GM12878 (cell line): ENCODE measurements at regions not wholly inside any gene's neighbourhood (a gene's known extent, or its start where the extent isn't known, plus 50 kb on each side); places are given as distances from the start of the nearest gene placed in this dataset.

Experiments used
- ATAC-seq: fragments of 200-7000 bp; cut with Tn5 transposase; 3 replicates; pipeline ENCODE4 v1.9.1; 2020; ENCODE audit warnings: mild to moderate bottlenecking, moderate library complexity
- BruUV-seq: library from RNA; stranded (reverse); fragments of 400-500 nt; replicated peaks from 2 replicates; lab custom pipeline; 2021; lab: Mats Ljungman, UMichigan
- CTCF ChIA-PET: fragments of 300-600 bp; sonication (Branson Sonifier 250); formaldehyde crosslinking; extraction: SDS; loops from one replicate; lab custom pipeline; 2021; ENCODE audit warnings: inconsistent platforms; lab: Yijun Ruan, JAX
- POLR2A ChIA-PET: fragments of 350-600 bp; formaldehyde crosslinking; extraction: SDS; loops from one replicate; lab custom pipeline; 2021; ENCODE audit warnings: inconsistent platforms; lab: Charles Lee
- RAD21 ChIA-PET: fragments of 300-600 bp; sonication (Branson Sonifier 250); formaldehyde crosslinking; loops from one replicate; lab custom pipeline; 2023; ENCODE audit warnings: antibody characterized with exemption; ENCODE audit not compliant: unreplicated experiment; lab: Charles Lee
- SMC1A ChIA-PET: fragments of 300-600 bp; sonication (Branson Sonifier 250); formaldehyde crosslinking; loops from one replicate; lab custom pipeline; 2023; ENCODE audit not compliant: unreplicated experiment, uncharacterized antibody; lab: Charles Lee
- DNase-seq: peaks from one replicate; pipeline ENCODE4 v3.0.0-alpha.2; 2011; ENCODE audit warnings: low read depth, low spot score
- FAIRE-seq: peaks from 3 replicates; lab custom pipeline; 2011; peaks lifted over from hg19 to GRCh38; lab: Jason Lieb, UNC
- H2AFZ ChIP-seq: 2 replicates; pipeline ENCODE4 v1.6.0; 2011; ENCODE audit warnings: low read depth, low read length, control low read depth; ENCODE audit not compliant: control insufficient read depth
- H3K27ac ChIP-seq: 2 replicates; pipeline ENCODE4 v1.5.1; 2011; ENCODE audit warnings: control low read depth; ENCODE audit not compliant: control insufficient read depth, insufficient read depth
- H3K27me3 ChIP-seq, 2 experiments: replicated peaks in 1 of 2; 2 replicates each; pipeline versions ENCODE4 v1.6.0 to v1.6.1; 2011; ENCODE audit warnings: low read length in 1 of 2; ENCODE audit not compliant: control insufficient read depth in 2 of 2, insufficient read depth in 2 of 2
- H3K36me3 ChIP-seq, 2 experiments: 2 replicates each; pipeline ENCODE4 v1.5.1; 2011; ENCODE audit warnings: low read length in 1 of 2; ENCODE audit not compliant: control insufficient read depth in 2 of 2, insufficient read depth in 2 of 2
- H3K4me1 ChIP-seq: 2 replicates; pipeline ENCODE4 v1.6.1; 2011; ENCODE audit warnings: mild to moderate bottlenecking, low read length, moderate library complexity, mixed read lengths; ENCODE audit not compliant: control insufficient read depth, insufficient read depth
- H3K4me2 ChIP-seq: 2 replicates; pipeline ENCODE4 v1.6.0; 2011; ENCODE audit warnings: control low read depth; ENCODE audit not compliant: control insufficient read depth, insufficient read depth
- H3K4me3 ChIP-seq: fragments of 200-600 bp; sonication (generic); 2 replicates; pipeline ENCODE4 v1.5.1; 2016
- H3K79me2 ChIP-seq: 2 replicates; pipeline ENCODE4 v1.6.0; 2011; ENCODE audit warnings: low read length; ENCODE audit not compliant: control insufficient read depth, insufficient read depth
- H3K9ac ChIP-seq: 2 replicates; pipeline ENCODE4 v1.8.0; 2011; ENCODE audit warnings: low read length, control low read depth, mixed read lengths; ENCODE audit not compliant: control insufficient read depth, insufficient read depth
- H3K9me3 ChIP-seq: replicated peaks from 3 replicates; pipeline ENCODE4 v1.5.1; 2011; ENCODE audit warnings: mild to moderate bottlenecking, low read length; ENCODE audit not compliant: control insufficient read depth, insufficient read depth
- H4K20me1 ChIP-seq: 2 replicates; pipeline ENCODE4 v1.6.0; 2011; ENCODE audit not compliant: control insufficient read depth, insufficient read depth
- IRF4 ChIP-seq: IDR thresholded peaks from 2 replicates; pipeline ENCODE4 v1.6.1; 2011; ENCODE audit warnings: low read depth, low read length
- IRF5 ChIP-seq: fragments of 450-650 bp; IDR thresholded peaks from 2 replicates; pipeline ENCODE4 v1.6.1; 2017; ENCODE audit warnings: borderline replicate concordance
- KAT2A ChIP-seq: conservative IDR thresholded peaks from 2 replicates; pipeline ENCODE4 v1.6.1; 2011; ENCODE audit warnings: low read depth, low read length; ENCODE audit not compliant: control insufficient read depth
- MTA2 ChIP-seq: fragments of 450-650 bp; IDR thresholded peaks from 2 replicates; pipeline ENCODE4 v1.6.1; 2016; ENCODE audit warnings: low read depth, mild to moderate bottlenecking, moderate library complexity
- MYB ChIP-seq: fragments of 150-350 bp; IDR thresholded peaks from 2 replicates; pipeline ENCODE4 v1.6.1; 2014; ENCODE audit warnings: mild to moderate bottlenecking, low read depth, low read length, borderline replicate concordance
- NR2F1 ChIP-seq: fragments of 450-650 bp; conservative IDR thresholded peaks from 2 replicates; pipeline ENCODE4 v1.6.1; 2017; ENCODE audit warnings: mild to moderate bottlenecking
- POLR2AphosphoS5 ChIP-seq: IDR thresholded peaks from 2 replicates; pipeline ENCODE4 v1.6.1; 2011; ENCODE audit warnings: mild to moderate bottlenecking, low read length, inconsistent platforms
- RAD21 ChIP-seq: IDR thresholded peaks from 2 replicates; pipeline ENCODE4 v1.6.1; 2011; ENCODE audit warnings: mild to moderate bottlenecking, low read depth, low read length, moderate library complexity; ENCODE audit not compliant: insufficient read depth
- ZBED1 ChIP-seq: IDR thresholded peaks from 2 replicates; pipeline ENCODE4 v1.6.1; 2016; ENCODE audit warnings: borderline replicate concordance
- ZSCAN29 ChIP-seq: fragments of 450-650 bp; IDR thresholded peaks from 2 replicates; pipeline ENCODE4 v1.6.1; 2017; ENCODE audit warnings: mild to moderate bottlenecking, moderate library complexity
- WGBS: methylation state at CpG from one replicate; pipeline ENCODE4 v1.1.6; 2016; ENCODE audit warnings: low lambda C conversion rate; ENCODE audit not compliant: insufficient replicate concordance, insufficient coverage; ENCODE audit errors: missing lambda C conversion rate; 5-methylcytosine and 5-hydroxymethylcytosine counted together
- in situ Hi-C: fragments of 300-500 bp; cut with MboI; formaldehyde crosslinking; loops from 9 replicates; pipeline ENCODE4 v1.14.3; 2018; ENCODE audit warnings: mixed read lengths
- intact Hi-C: fragments of 100-400 bp; cut with micrococcal nuclease; formaldehyde crosslinking; loops from one replicate; pipeline ENCODE4 v1.14.2; 2022; ENCODE audit not compliant: unreplicated experiment
- TF ChIP-seq, protein P1 (sequence below): IDR thresholded peaks from 2 replicates; pipeline ENCODE4 v1.6.1; 2011; ENCODE audit warnings: mild to moderate bottlenecking, low read depth, low read length, moderate library complexity; ENCODE audit not compliant: insufficient replicate concordance

DNA sequence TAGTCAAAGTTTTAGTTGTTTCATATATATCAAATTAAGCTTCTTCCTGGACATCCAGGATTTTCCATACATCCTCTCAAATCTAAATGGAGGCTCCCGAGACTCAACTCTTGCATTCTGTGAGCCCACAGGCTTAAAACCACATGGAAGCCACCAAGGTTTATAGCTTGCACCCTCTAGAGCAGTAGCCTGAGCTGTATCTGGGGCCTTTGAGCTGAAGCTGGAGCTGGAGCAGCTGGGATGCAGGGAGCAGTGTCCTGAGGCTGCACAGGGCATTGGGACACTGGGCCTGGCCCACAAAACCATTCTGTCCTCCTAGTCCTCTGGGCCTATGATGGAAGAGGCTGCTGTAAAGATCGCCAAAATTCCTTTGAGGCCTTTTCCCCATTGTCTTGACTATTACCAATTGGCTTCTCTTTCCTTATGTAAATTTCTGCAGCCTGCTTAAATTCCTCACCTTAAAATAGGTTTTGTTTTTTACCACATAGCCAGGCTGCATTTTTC is 151.0 kb downstream of the COX7C start:
- in situ Hi-C loops = no loop called here
- no peak for DNase-seq
- no peaks in the 10 kb centered on the region; the same call in 2 of the 3 replicates for H3K9me3 ChIP-seq
- H3K4me3 ChIP-seq = no peak overlapping the region
- no peaks in the 10 kb centered on the region for H3K79me2 ChIP-seq
- intact Hi-C loops = no loop called here
- 54% methylated on average over 2 of the region's 2 CpGs for WGBS
- no peaks in the 10 kb centered on the region for H3K27me3 ChIP-seq
- POLR2A ChIA-PET = no interaction called here
- TF ChIP-seq MTA2 = no peak
- no peak for TF ChIP-seq MYB
- TF ChIP-seq POLR2AphosphoS5 = no peak
- no peak for TF ChIP-seq IRF4
- TF ChIP-seq ZBED1 = no peak
- RAD21 ChIA-PET = no interaction called here
- no peak for ATAC-seq
- FAIRE-seq = no peak
- no peaks in the 10 kb centered on the region for H4K20me1 ChIP-seq
- SMC1A ChIA-PET = no interaction called here
- H3K9ac ChIP-seq = no peak overlapping the region
- no peak overlapping the region for H3K27ac ChIP-seq
- H3K4me1 ChIP-seq = no peaks in the 10 kb centered on the region
- CTCF ChIA-PET = no interaction called here
- no peak overlapping the region for H2AFZ ChIP-seq
- no peaks in the 10 kb centered on the region for H3K36me3 ChIP-seq
- H3K4me2 ChIP-seq = no peak overlapping the region
- no TSS peak for BruUV-seq

- Histone ChIP-seq H3K4me1 (no peaks in the 10 kb centered on the region), H2AFZ (no peak overlapping the region), H3K9me3 (no peaks in the 10 kb centered on the region), H3K79me2 (no peaks in the 10 kb centered on the region), H3K36me3 (no peaks in the 10 kb centered on the region)
- ChIA-PET SMC1A (interaction anchor here (1.3 kb wide), 1 partner anchor 80 kb away, joined by 3 read pairs; no protein-coding TSS in a partner anchor), CTCF (no interaction called here)
- no peak for ATAC-seq
- TF ChIP-seq, protein P1, sequence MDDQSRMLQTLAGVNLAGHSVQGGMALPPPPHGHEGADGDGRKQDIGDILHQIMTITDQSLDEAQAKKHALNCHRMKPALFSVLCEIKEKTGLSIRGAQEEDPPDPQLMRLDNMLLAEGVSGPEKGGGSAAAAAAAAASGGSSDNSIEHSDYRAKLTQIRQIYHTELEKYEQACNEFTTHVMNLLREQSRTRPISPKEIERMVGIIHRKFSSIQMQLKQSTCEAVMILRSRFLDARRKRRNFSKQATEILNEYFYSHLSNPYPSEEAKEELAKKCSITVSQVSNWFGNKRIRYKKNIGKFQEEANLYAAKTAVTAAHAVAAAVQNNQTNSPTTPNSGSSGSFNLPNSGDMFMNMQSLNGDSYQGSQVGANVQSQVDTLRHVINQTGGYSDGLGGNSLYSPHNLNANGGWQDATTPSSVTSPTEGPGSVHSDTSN = no peak
- no peak for TF ChIP-seq NR2F1
- no peak for TF ChIP-seq RAD21
- no peak for TF ChIP-seq ZSCAN29
- no peak for TF ChIP-seq KAT2A
- TF ChIP-seq IRF5 = no peak
- TF ChIP-seq, all 136 proteins: peak for 0
- in situ Hi-C loops = no loop called here
- Histone ChIP-seq H3K9ac (no peak overlapping the region), H3K4me3 (no peak overlapping the region), H3K4me2 (no peak overlapping the region), H4K20me1 (no peaks in the 10 kb centered on the region), H3K27me3 (no peaks in the 10 kb centered on the region), H3K27ac (no peak overlapping the region)
- no TSS peak for BruUV-seq
- FAIRE-seq = no peak
- ChIA-PET RAD21 (no interaction called here), POLR2A (no interaction called here)
- DNase-seq = no peak
- intact Hi-C loops = no loop called here
These were observed 162.3 kb downstream of the COX7C start for GRCh38 chr5:86780018-86780417.
